22Rv1 (cell line): ENCODE measurements at regions not wholly inside any gene's neighbourhood (a gene's known extent, or its start where the extent isn't known, plus 50 kb on each side); places are given as distances from the start of the nearest gene placed in this dataset.

Experiments used
- CTCF ChIP-seq: fragments of 450-650 bp; IDR thresholded peaks from 2 replicates; pipeline ENCODE4 v1.5.1; 2017; ENCODE audit warnings: mild to moderate bottlenecking
- ZFX ChIP-seq: fragments of 450-650 bp; IDR thresholded peaks from 2 replicates; pipeline ENCODE4 v1.6.1; 2017; ENCODE audit warnings: antibody characterized with exemption, borderline replicate concordance

GRCh38 chr3:176631165-176631564, 566.1 kb downstream of the TBL1XR1 start:
- TF ChIP-seq CTCF (no peak), ZFX (no peak)
